ENCODE measurements at regions not wholly inside any gene's neighbourhood (a gene's known extent, or its start where the extent isn't known, plus 50 kb on each side); places are given as distances from the start of the nearest gene placed in this dataset.

GRCh38 chr5:74092766-74093165 is 466.8 kb downstream of the ARHGEF28 start:
- in situ Hi-C loops (cut with MboI) = no loop called here
- Histone ChIP-seq H4K20me1 (ENCODE audit: control insufficient read depth, insufficient read depth) (no peaks in the 10 kb centered on the region), H3K27ac (ENCODE audit: control insufficient read depth, insufficient read depth) (no peak overlapping the region), H3K9me3 (replicated peaks; ENCODE audit: control insufficient read depth, insufficient read depth, low read length) (no peaks in the 10 kb centered on the region; the same call in 2 of the 3 replicates), H3K4me1 (ENCODE audit: control insufficient read depth, insufficient read depth, low read length) (no peaks in the 10 kb centered on the region), H2AFZ (ENCODE audit: control insufficient read depth, low read depth, low read length) (no peak overlapping the region), H3K36me3 (ENCODE audit: control insufficient read depth in 2 of 2, insufficient read depth in 2 of 2, low read length in 1 of 2) (no peaks in the 10 kb centered on the region), H3K27me3 (replicated peaks in 1 of 2; ENCODE audit: control insufficient read depth in 2 of 2, insufficient read depth in 2 of 2, low read length in 1 of 2) (no peaks in the 10 kb centered on the region), H3K4me2 (ENCODE audit: control insufficient read depth, insufficient read depth) (no peak overlapping the region), H3K4me3 (no peak overlapping the region), H3K9ac (ENCODE audit: control insufficient read depth, insufficient read depth, low read length) (no peak overlapping the region), H3K79me2 (ENCODE audit: control insufficient read depth, insufficient read depth, low read length) (no peaks in the 10 kb centered on the region)
- TF ChIP-seq SUZ12 (IDR thresholded peaks at IDR 0.05; ENCODE audit: unreplicated experiment) = no peak
- TF ChIP-seq RELB (IDR thresholded peaks at IDR 0.05; ENCODE audit: low read depth) = no peak
- no peak for TF ChIP-seq NKRF (conservative IDR thresholded peaks at IDR 0.05)
- no peak for TF ChIP-seq E4F1 (IDR thresholded peaks at IDR 0.05; ENCODE audit: borderline replicate concordance, partially characterized antibody)
- no peak for TF ChIP-seq ZBTB33 (IDR thresholded peaks at IDR 0.05)
- TF ChIP-seq EED (IDR thresholded peaks at IDR 0.05; ENCODE audit: low read depth) = no peak
- no peak for TF ChIP-seq TCF3 (IDR thresholded peaks at IDR 0.05; ENCODE audit: borderline replicate concordance, insufficient read depth, low read depth, low read length)
- no peak for TF ChIP-seq SMARCA5 (IDR thresholded peaks at IDR 0.05)
- no peak for TF ChIP-seq CREM (IDR thresholded peaks at IDR 0.05; ENCODE audit: low read depth)
- TF ChIP-seq STAT3 (IDR thresholded peaks at IDR 0.05; ENCODE audit: low read depth, low read length) = no peak
- TF ChIP-seq ZNF622 (IDR thresholded peaks at IDR 0.05) = no peak
- no peak for TF ChIP-seq SREBF1 (IDR thresholded peaks at IDR 0.05; ENCODE audit: low read length)
- WGBS (ENCODE audit: insufficient coverage, insufficient replicate concordance, low lambda C conversion rate, missing lambda C conversion rate) = 2% methylated on average over 2 of the region's 2 CpGs
- intact Hi-C loops (cut with micrococcal nuclease; ENCODE audit: unreplicated experiment) = no loop called here
- BruUV-seq (replicated peaks) = no TSS peak
- FAIRE-seq = no peak
- ChIA-PET SMC1A (ENCODE audit: uncharacterized antibody, unreplicated experiment) (interaction anchor here (1.9 kb wide), 1 partner anchor 17 kb away, joined by 6 read pairs; no protein-coding TSS in a partner anchor), CTCF (interaction anchor here (1.0 kb wide), 1 partner anchor 30 kb away, joined by 3 read pairs; no protein-coding TSS in a partner anchor), RAD21 (ENCODE audit: unreplicated experiment) (no interaction called here), POLR2A (interaction anchor here (0.6 kb wide), 1 partner anchor 19 kb away, joined by 3 read pairs; no protein-coding TSS in a partner anchor)
- no peak for ATAC-seq
- DNase-seq (ENCODE audit: low read depth, low spot score) = no peak
